Upper lobe of right lung (tissue), 1 donor: ENCODE measurements at regions not wholly inside any gene's neighbourhood (a gene's known extent, or its start where the extent isn't known, plus 50 kb on each side); places are given as distances from the start of the nearest gene placed in this dataset.

Experiments
- ATAC-seq: fragments of 200-7000 bp; cut with Tn5 transposase; one replicate; pipeline ENCODE4 v1.9.1; 2020; ENCODE audit warnings: mild to moderate bottlenecking, moderate library complexity
- DNase-seq: peaks from one replicate; pipeline ENCODE4 v3.0.0-alpha.2; 2020
- H3K27ac ChIP-seq: fragments of 200-600 bp; one replicate; pipeline ENCODE4 v1.8.0; 2022
- H3K27me3 ChIP-seq: fragments of 200-600 bp; one replicate; pipeline ENCODE4 v1.8.0; 2022; ENCODE audit warnings: mild to moderate bottlenecking
- H3K36me3 ChIP-seq: fragments of 200-600 bp; one replicate; pipeline ENCODE4 v1.8.0; 2022
- H3K4me1 ChIP-seq: fragments of 200-600 bp; one replicate; pipeline ENCODE4 v1.8.0; 2022
- H3K4me3 ChIP-seq: fragments of 200-600 bp; one replicate; pipeline ENCODE4 v1.8.0; 2022; ENCODE audit warnings: mild to moderate bottlenecking
- H3K9me3 ChIP-seq: fragments of 200-600 bp; one replicate; pipeline ENCODE4 v1.8.0; 2022
- CTCF ChIP-seq: fragments of 200-600 bp; IDR thresholded peaks from one replicate; pipeline ENCODE4 v1.8.0; 2022; ENCODE audit warnings: antibody characterized with exemption
- intact Hi-C: fragments of 100-400 bp; cut with DNase I; formaldehyde crosslinking; loops from one replicate; pipeline ENCODE4 v1.11.0; 2022
- donor health status: DM: no; HTN: yes; CAD: no; lungs with severe emphysema.

- Histone ChIP-seq H3K9me3 (peaks cover 7% of the 10 kb centered on the region), H3K36me3 (no peaks in the 10 kb centered on the region), H3K4me3 (no peak overlapping the region), H3K27ac (no peak overlapping the region), H3K27me3 (no peaks in the 10 kb centered on the region), H3K4me1 (no peaks in the 10 kb centered on the region)
- no peak for DNase-seq
- intact Hi-C loops: no loop called here
- no peak for ATAC-seq
- no peak for TF ChIP-seq CTCF
Measured at GRCh38 chr5:16238018-16238417, 58.4 kb upstream of the MARCHF11 start.

- no peak for TF ChIP-seq CTCF
- ATAC-seq: no peak
- Histone ChIP-seq H3K27me3 (no peaks in the 10 kb centered on the region), H3K4me3 (no peak overlapping the region), H3K4me1 (no peaks in the 10 kb centered on the region), H3K9me3 (peaks cover 7% of the 10 kb centered on the region), H3K27ac (no peak overlapping the region), H3K36me3 (no peaks in the 10 kb centered on the region)
- DNase-seq: no peak
- intact Hi-C loops: no loop called here
Measured at GRCh38 chr5:16234598-16234997, 55.0 kb upstream of the MARCHF11 start.

GRCh38 chr5:16233730-16234129 lies 54.1 kb upstream of the MARCHF11 start:
- Histone ChIP-seq H3K4me3 (no peak overlapping the region), H3K4me1 (no peaks in the 10 kb centered on the region), H3K36me3 (no peaks in the 10 kb centered on the region), H3K27ac (no peak overlapping the region), H3K27me3 (no peaks in the 10 kb centered on the region), H3K9me3 (peaks cover 7% of the 10 kb centered on the region)
- ATAC-seq (no peak), DNase-seq (no peak)
- TF ChIP-seq CTCF: no peak
- intact Hi-C loops: no loop called here

- DNase-seq: no peak
- Histone ChIP-seq H3K9me3 (no peaks in the 10 kb centered on the region), H3K27ac (no peak overlapping the region), H3K36me3 (no peaks in the 10 kb centered on the region), H3K4me3 (no peak overlapping the region), H3K4me1 (no peaks in the 10 kb centered on the region), H3K27me3 (no peaks in the 10 kb centered on the region)
- peak; percentile 25 for ATAC-seq
- intact Hi-C loops: no loop called here
- TF ChIP-seq CTCF: no peak
Measured at GRCh38 chr5:16229357-16229940, 49.9 kb upstream of the MARCHF11 start.
